ENCODE measurements at regions not wholly inside any gene's neighbourhood (a gene's known extent, or its start where the extent isn't known, plus 50 kb on each side); places are given as distances from the start of the nearest gene placed in this dataset.

- Histone ChIP-seq H3K79me2 (ENCODE audit: control insufficient read depth, insufficient read depth, low read length) (no peaks in the 10 kb centered on the region), H3K27me3 (replicated peaks in 1 of 4; ENCODE audit: control extremely low read depth in 1 of 4, control insufficient read depth in 3 of 4, insufficient read depth in 4 of 4, low read length in 3 of 4) (peaks cover 0 to 15% (median 0%) of the 10 kb centered on the region in 4 experiments), H4K20me1 (ENCODE audit: control insufficient read depth, insufficient read depth, low read length, poor library complexity, severe bottlenecking) (no peaks in the 10 kb centered on the region), H3K27ac (ENCODE audit: low read length in 2 of 2) (no peak overlapping the region), H3K9me3 (ENCODE audit: control extremely low read depth in 1 of 3, control insufficient read depth in 2 of 3, insufficient read depth in 1 of 3, low read length in 2 of 3) (peaks cover 0 to 11% (median 0%) of the 10 kb centered on the region in 3 donors), H3K4me1 (ENCODE audit: control insufficient read depth in 2 of 2, insufficient read depth in 2 of 2, low read length in 2 of 2) (no peaks in the 10 kb centered on the region), H3K9ac (ENCODE audit: low read length) (no peak overlapping the region), H3K4me3 (ENCODE audit: control extremely low read depth in 1 of 5, extremely low read depth in 1 of 5, insufficient read depth in 1 of 5, low read depth in 2 of 5, low read length in 4 of 5) (no peak overlapping the region), H2AFZ (ENCODE audit: insufficient read depth, low read depth, low read length, poor library complexity, severe bottlenecking) (no peak overlapping the region), H3K36me3 (replicated peaks in 1 of 2; ENCODE audit: control extremely low read depth in 1 of 2, control insufficient read depth in 1 of 2, extremely low read depth in 1 of 2, insufficient read depth in 2 of 2, low read length in 1 of 2) (no peaks in the 10 kb centered on the region), H3K4me2 (replicated peaks; ENCODE audit: low read depth, low read length, poor library complexity, severe bottlenecking) (no peak overlapping the region)
- Mint-ChIP-seq H3K4me1 (no peaks in the 10 kb centered on the region), H3K27ac (no peak overlapping the region), H3K9me3 (ENCODE audit: insufficient read depth) (no peaks in the 10 kb centered on the region), H3K27me3 (peaks cover 25% of the 10 kb centered on the region), H3K4me3 (no peak overlapping the region)
- ChIA-PET CTCF (no interaction called here), POLR2A (no interaction called here)
- 16% methylated on average over 6 of the region's 11 CpGs for WGBS (ENCODE audit: insufficient coverage)
- no peak for TF ChIP-seq CTCF (IDR thresholded peaks at IDR 0.05)
- TF ChIP-seq EZH2 (IDR thresholded peaks at IDR 0.05; ENCODE audit: borderline replicate concordance, insufficient read depth, low read depth, low read length, poor library complexity, severe bottlenecking) = no peak
- no peak for ATAC-seq (ENCODE audit: low read depth)
- DNase-seq = no peak
- intact Hi-C loops (cut with micrococcal nuclease) = no loop called here
These were observed 557.7 kb downstream of the BRD1 start for GRCh38 chr22:49269928-49270327.

- POLR2A ChIA-PET = no interaction called here
- Histone ChIP-seq H3K79me2 (ENCODE audit: control insufficient read depth, insufficient read depth, low read length) (no peaks in the 10 kb centered on the region), H3K9me3 (ENCODE audit: control extremely low read depth in 1 of 3, control insufficient read depth in 2 of 3, insufficient read depth in 1 of 3, low read length in 2 of 3) (peaks cover 0 to 11% (median 0%) of the 10 kb centered on the region in 3 donors), H3K36me3 (replicated peaks in 1 of 2; ENCODE audit: control extremely low read depth in 1 of 2, control insufficient read depth in 1 of 2, extremely low read depth in 1 of 2, insufficient read depth in 2 of 2, low read length in 1 of 2) (no peaks in the 10 kb centered on the region), H3K4me1 (ENCODE audit: control insufficient read depth in 2 of 2, insufficient read depth in 2 of 2, low read length in 2 of 2) (no peaks in the 10 kb centered on the region), H4K20me1 (ENCODE audit: control insufficient read depth, insufficient read depth, low read length, poor library complexity, severe bottlenecking) (no peaks in the 10 kb centered on the region), H3K27me3 (replicated peaks in 1 of 4; ENCODE audit: control extremely low read depth in 1 of 4, control insufficient read depth in 3 of 4, insufficient read depth in 4 of 4, low read length in 3 of 4) (peaks cover 0 to 15% (median 0%) of the 10 kb centered on the region in 4 experiments), H3K4me2 (replicated peaks; ENCODE audit: low read depth, low read length, poor library complexity, severe bottlenecking) (no peak overlapping the region), H2AFZ (ENCODE audit: insufficient read depth, low read depth, low read length, poor library complexity, severe bottlenecking) (no peak overlapping the region), H3K27ac (ENCODE audit: low read length in 2 of 2) (no peak overlapping the region), H3K9ac (ENCODE audit: low read length) (no peak overlapping the region), H3K4me3 (ENCODE audit: control extremely low read depth in 1 of 5, extremely low read depth in 1 of 5, insufficient read depth in 1 of 5, low read depth in 2 of 5, low read length in 4 of 5) (no peak overlapping the region)
- TF ChIP-seq EZH2 (IDR thresholded peaks at IDR 0.05; ENCODE audit: borderline replicate concordance, insufficient read depth, low read depth, low read length, poor library complexity, severe bottlenecking) = no peak
- TF ChIP-seq CTCF (IDR thresholded peaks at IDR 0.05) = no peak
- DNase-seq (no peak), ATAC-seq (ENCODE audit: low read depth) (no peak)
- no peak overlapping the region for H3K27ac Mint-ChIP-seq
- intact Hi-C loops (cut with micrococcal nuclease) = no loop called here
- 4% methylated on average over 3 of the region's 6 CpGs for WGBS (ENCODE audit: insufficient coverage)
- H3K4me1 Mint-ChIP-seq = no peaks in the 10 kb centered on the region
- no peaks in the 10 kb centered on the region for H3K9me3 Mint-ChIP-seq (ENCODE audit: insufficient read depth)
- H3K4me3 Mint-ChIP-seq = no peak overlapping the region
- CTCF ChIA-PET = no interaction called here
- peaks cover 28% of the 10 kb centered on the region for H3K27me3 Mint-ChIP-seq
These were observed 558.3 kb downstream of the BRD1 start for GRCh38 chr22:49269371-49269770.
